ENCODE measurements at regions not wholly inside any gene's neighbourhood (a gene's known extent, or its start where the extent isn't known, plus 50 kb on each side); places are given as distances from the start of the nearest gene placed in this dataset.

DNA sequence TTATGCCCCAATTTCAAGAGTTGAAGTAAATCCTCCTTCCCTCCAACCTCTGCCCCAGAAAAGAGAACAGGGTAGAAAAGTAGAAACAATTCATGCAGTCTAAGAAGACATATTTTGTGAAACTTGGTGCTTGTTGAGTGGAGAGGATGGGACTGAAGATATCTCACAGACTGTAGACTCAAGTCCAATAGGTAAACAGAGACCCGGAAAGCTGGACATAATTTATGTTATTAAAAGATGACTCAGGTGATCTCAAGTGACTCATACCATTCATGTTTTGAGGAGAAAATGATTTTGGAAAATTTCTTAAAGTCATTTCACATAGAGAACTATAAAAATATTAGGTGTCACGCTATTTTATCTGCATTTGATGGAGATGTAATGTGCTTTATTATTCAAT, 203.1 kb upstream of the SOX9 start:
- TF ChIP-seq, protein P1, sequence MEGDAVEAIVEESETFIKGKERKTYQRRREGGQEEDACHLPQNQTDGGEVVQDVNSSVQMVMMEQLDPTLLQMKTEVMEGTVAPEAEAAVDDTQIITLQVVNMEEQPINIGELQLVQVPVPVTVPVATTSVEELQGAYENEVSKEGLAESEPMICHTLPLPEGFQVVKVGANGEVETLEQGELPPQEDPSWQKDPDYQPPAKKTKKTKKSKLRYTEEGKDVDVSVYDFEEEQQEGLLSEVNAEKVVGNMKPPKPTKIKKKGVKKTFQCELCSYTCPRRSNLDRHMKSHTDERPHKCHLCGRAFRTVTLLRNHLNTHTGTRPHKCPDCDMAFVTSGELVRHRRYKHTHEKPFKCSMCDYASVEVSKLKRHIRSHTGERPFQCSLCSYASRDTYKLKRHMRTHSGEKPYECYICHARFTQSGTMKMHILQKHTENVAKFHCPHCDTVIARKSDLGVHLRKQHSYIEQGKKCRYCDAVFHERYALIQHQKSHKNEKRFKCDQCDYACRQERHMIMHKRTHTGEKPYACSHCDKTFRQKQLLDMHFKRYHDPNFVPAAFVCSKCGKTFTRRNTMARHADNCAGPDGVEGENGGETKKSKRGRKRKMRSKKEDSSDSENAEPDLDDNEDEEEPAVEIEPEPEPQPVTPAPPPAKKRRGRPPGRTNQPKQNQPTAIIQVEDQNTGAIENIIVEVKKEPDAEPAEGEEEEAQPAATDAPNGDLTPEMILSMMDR (IDR thresholded peaks at IDR 0.05), result no peak
- TF ChIP-seq, protein P2, sequence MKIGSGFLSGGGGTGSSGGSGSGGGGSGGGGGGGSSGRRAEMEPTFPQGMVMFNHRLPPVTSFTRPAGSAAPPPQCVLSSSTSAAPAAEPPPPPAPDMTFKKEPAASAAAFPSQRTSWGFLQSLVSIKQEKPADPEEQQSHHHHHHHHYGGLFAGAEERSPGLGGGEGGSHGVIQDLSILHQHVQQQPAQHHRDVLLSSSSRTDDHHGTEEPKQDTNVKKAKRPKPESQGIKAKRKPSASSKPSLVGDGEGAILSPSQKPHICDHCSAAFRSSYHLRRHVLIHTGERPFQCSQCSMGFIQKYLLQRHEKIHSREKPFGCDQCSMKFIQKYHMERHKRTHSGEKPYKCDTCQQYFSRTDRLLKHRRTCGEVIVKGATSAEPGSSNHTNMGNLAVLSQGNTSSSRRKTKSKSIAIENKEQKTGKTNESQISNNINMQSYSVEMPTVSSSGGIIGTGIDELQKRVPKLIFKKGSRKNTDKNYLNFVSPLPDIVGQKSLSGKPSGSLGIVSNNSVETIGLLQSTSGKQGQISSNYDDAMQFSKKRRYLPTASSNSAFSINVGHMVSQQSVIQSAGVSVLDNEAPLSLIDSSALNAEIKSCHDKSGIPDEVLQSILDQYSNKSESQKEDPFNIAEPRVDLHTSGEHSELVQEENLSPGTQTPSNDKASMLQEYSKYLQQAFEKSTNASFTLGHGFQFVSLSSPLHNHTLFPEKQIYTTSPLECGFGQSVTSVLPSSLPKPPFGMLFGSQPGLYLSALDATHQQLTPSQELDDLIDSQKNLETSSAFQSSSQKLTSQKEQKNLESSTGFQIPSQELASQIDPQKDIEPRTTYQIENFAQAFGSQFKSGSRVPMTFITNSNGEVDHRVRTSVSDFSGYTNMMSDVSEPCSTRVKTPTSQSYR (CRISPR knock-in tag; IDR thresholded peaks at IDR 0.05), result no peak
- TF ChIP-seq, protein P3, sequence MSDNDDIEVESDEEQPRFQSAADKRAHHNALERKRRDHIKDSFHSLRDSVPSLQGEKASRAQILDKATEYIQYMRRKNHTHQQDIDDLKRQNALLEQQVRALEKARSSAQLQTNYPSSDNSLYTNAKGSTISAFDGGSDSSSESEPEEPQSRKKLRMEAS (CRISPR knock-in tag; IDR thresholded peaks at IDR 0.05), result no peak
- TF ChIP-seq, protein P4, sequence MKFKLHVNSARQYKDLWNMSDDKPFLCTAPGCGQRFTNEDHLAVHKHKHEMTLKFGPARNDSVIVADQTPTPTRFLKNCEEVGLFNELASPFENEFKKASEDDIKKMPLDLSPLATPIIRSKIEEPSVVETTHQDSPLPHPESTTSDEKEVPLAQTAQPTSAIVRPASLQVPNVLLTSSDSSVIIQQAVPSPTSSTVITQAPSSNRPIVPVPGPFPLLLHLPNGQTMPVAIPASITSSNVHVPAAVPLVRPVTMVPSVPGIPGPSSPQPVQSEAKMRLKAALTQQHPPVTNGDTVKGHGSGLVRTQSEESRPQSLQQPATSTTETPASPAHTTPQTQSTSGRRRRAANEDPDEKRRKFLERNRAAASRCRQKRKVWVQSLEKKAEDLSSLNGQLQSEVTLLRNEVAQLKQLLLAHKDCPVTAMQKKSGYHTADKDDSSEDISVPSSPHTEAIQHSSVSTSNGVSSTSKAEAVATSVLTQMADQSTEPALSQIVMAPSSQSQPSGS (CRISPR knock-in tag; IDR thresholded peaks at IDR 0.05; ENCODE audit: borderline replicate concordance, low read depth), result no peak
- TF ChIP-seq TCF7 (CRISPR knock-in tag; IDR thresholded peaks at IDR 0.05; ENCODE audit: low read depth), result no peak
- TF ChIP-seq, protein P5, sequence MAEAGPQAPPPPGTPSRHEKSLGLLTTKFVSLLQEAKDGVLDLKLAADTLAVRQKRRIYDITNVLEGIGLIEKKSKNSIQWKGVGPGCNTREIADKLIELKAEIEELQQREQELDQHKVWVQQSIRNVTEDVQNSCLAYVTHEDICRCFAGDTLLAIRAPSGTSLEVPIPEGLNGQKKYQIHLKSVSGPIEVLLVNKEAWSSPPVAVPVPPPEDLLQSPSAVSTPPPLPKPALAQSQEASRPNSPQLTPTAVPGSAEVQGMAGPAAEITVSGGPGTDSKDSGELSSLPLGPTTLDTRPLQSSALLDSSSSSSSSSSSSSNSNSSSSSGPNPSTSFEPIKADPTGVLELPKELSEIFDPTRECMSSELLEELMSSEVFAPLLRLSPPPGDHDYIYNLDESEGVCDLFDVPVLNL (CRISPR knock-in tag; IDR thresholded peaks at IDR 0.05; ENCODE audit: borderline replicate concordance, low read depth), result no peak
- TF ChIP-seq SP1 (CRISPR knock-in tag; conservative IDR thresholded peaks at IDR 0.05), result no peak
- no peak for TF ChIP-seq ETV6 (CRISPR knock-in tag; IDR thresholded peaks at IDR 0.05)
- TF ChIP-seq, protein P6, sequence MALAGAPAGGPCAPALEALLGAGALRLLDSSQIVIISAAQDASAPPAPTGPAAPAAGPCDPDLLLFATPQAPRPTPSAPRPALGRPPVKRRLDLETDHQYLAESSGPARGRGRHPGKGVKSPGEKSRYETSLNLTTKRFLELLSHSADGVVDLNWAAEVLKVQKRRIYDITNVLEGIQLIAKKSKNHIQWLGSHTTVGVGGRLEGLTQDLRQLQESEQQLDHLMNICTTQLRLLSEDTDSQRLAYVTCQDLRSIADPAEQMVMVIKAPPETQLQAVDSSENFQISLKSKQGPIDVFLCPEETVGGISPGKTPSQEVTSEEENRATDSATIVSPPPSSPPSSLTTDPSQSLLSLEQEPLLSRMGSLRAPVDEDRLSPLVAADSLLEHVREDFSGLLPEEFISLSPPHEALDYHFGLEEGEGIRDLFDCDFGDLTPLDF (CRISPR knock-in tag; IDR thresholded peaks at IDR 0.05), result no peak
- TF ChIP-seq, protein P7, sequence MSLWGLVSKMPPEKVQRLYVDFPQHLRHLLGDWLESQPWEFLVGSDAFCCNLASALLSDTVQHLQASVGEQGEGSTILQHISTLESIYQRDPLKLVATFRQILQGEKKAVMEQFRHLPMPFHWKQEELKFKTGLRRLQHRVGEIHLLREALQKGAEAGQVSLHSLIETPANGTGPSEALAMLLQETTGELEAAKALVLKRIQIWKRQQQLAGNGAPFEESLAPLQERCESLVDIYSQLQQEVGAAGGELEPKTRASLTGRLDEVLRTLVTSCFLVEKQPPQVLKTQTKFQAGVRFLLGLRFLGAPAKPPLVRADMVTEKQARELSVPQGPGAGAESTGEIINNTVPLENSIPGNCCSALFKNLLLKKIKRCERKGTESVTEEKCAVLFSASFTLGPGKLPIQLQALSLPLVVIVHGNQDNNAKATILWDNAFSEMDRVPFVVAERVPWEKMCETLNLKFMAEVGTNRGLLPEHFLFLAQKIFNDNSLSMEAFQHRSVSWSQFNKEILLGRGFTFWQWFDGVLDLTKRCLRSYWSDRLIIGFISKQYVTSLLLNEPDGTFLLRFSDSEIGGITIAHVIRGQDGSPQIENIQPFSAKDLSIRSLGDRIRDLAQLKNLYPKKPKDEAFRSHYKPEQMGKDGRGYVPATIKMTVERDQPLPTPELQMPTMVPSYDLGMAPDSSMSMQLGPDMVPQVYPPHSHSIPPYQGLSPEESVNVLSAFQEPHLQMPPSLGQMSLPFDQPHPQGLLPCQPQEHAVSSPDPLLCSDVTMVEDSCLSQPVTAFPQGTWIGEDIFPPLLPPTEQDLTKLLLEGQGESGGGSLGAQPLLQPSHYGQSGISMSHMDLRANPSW (CRISPR knock-in tag; conservative IDR thresholded peaks at IDR 0.05; ENCODE audit: low read depth), result no peak
- TF ChIP-seq, protein P8, sequence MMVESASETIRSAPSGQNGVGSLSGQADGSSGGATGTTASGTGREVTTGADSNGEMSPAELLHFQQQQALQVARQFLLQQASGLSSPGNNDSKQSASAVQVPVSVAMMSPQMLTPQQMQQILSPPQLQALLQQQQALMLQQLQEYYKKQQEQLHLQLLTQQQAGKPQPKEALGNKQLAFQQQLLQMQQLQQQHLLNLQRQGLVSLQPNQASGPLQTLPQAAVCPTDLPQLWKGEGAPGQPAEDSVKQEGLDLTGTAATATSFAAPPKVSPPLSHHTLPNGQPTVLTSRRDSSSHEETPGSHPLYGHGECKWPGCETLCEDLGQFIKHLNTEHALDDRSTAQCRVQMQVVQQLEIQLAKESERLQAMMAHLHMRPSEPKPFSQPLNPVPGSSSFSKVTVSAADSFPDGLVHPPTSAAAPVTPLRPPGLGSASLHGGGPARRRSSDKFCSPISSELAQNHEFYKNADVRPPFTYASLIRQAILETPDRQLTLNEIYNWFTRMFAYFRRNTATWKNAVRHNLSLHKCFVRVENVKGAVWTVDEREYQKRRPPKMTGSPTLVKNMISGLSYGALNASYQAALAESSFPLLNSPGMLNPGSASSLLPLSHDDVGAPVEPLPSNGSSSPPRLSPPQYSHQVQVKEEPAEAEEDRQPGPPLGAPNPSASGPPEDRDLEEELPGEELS (CRISPR knock-in tag; IDR thresholded peaks at IDR 0.05), result no peak
- no peak for TF ChIP-seq GTF2I (CRISPR knock-in tag; conservative IDR thresholded peaks at IDR 0.05)
- TF ChIP-seq, protein P9, sequence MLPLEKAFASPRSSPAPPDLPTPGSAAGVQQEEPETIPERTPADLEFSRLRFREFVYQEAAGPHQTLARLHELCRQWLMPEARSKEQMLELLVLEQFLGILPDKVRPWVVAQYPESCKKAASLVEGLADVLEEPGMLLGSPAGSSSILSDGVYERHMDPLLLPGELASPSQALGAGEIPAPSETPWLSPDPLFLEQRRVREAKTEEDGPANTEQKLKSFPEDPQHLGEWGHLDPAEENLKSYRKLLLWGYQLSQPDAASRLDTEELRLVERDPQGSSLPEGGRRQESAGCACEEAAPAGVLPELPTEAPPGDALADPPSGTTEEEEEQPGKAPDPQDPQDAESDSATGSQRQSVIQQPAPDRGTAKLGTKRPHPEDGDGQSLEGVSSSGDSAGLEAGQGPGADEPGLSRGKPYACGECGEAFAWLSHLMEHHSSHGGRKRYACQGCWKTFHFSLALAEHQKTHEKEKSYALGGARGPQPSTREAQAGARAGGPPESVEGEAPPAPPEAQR (CRISPR knock-in tag; IDR thresholded peaks at IDR 0.05), result no peak
- TF ChIP-seq, protein P10, sequence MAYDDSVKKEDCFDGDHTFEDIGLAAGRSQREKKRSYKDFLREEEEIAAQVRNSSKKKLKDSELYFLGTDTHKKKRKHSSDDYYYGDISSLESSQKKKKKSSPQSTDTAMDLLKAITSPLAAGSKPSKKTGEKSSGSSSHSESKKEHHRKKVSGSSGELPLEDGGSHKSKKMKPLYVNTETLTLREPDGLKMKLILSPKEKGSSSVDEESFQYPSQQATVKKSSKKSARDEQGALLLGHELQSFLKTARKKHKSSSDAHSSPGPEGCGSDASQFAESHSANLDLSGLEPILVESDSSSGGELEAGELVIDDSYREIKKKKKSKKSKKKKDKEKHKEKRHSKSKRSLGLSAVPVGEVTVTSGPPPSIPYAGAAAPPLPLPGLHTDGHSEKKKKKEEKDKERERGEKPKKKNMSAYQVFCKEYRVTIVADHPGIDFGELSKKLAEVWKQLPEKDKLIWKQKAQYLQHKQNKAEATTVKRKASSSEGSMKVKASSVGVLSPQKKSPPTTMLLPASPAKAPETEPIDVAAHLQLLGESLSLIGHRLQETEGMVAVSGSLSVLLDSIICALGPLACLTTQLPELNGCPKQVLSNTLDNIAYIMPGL (CRISPR knock-in tag; IDR thresholded peaks at IDR 0.05), result no peak
